H1 (cell line): ENCODE measurements at regions not wholly inside any gene's neighbourhood (a gene's known extent, or its start where the extent isn't known, plus 50 kb on each side); places are given as distances from the start of the nearest gene placed in this dataset.

Source experiments
- CTCF ChIA-PET: fragments of 300-600 bp; sonication (Branson Sonifier 250); formaldehyde crosslinking; loops from one replicate; lab custom pipeline; 2021; ENCODE audit not compliant: partially characterized antibody; lab: Charles Lee
- POLR2A ChIA-PET: fragments of 300-600 bp; sonication (Branson Sonifier 250); formaldehyde crosslinking; loops from one replicate; lab custom pipeline; 2021; ENCODE audit warnings: inconsistent platforms; ENCODE audit not compliant: partially characterized antibody; lab: Charles Lee
- DNase-seq, 2 experiments: peaks; one replicate each; pipeline versions ENCODE4 v3.0.0 to v3.0.0-alpha.2; 2010 to 2022; ENCODE audit warnings: low spot score in 2 of 2, low read depth in 1 of 2, mixed read lengths in 1 of 2
- FAIRE-seq: peaks from 2 replicates; lab custom pipeline; 2011; peaks lifted over from hg19 to GRCh38; lab: Jason Lieb, UNC
- H2AFZ ChIP-seq: 2 replicates; pipeline ENCODE4 v1.8.1; 2012; ENCODE audit warnings: low read length, inconsistent platforms
- H2AK5ac ChIP-seq: 2 replicates; pipeline ENCODE4 v1.6.1; 2013; ENCODE audit warnings: low read depth, low read length
- H2BK120ac ChIP-seq: replicated peaks from 2 replicates; pipeline ENCODE3; 2013; ENCODE audit warnings: low read depth, low read length, inconsistent platforms
- H2BK12ac ChIP-seq: 2 replicates; pipeline ENCODE4 v1.6.1; 2013; ENCODE audit warnings: low read depth, low read length
- H2BK15ac ChIP-seq: 2 replicates; pipeline ENCODE4 v1.6.1; 2013; ENCODE audit warnings: low read length
- H2BK20ac ChIP-seq: 2 replicates; pipeline ENCODE4 v1.6.1; 2013; ENCODE audit warnings: low read length
- H2BK5ac ChIP-seq: 2 replicates; pipeline ENCODE4 v1.6.1; 2013; ENCODE audit warnings: low read depth, low read length
- H3K14ac ChIP-seq: 2 replicates; pipeline ENCODE4 v1.6.1; 2013; ENCODE audit warnings: inconsistent platforms; ENCODE audit not compliant: insufficient read length
- H3K18ac ChIP-seq: 2 replicates; pipeline ENCODE4 v1.6.1; 2013; ENCODE audit warnings: low read length; ENCODE audit errors: extremely low read depth
- H3K23ac ChIP-seq: 2 replicates; pipeline ENCODE4 v1.6.1; 2013; ENCODE audit warnings: inconsistent platforms; ENCODE audit not compliant: insufficient read length
- H3K23me2 ChIP-seq: 2 replicates; pipeline ENCODE4 v1.6.1; 2013; ENCODE audit warnings: low read depth, low read length
- H3K27ac ChIP-seq: 2 replicates; pipeline ENCODE4 v1.6.1; 2011; ENCODE audit warnings: low read depth, low read length, inconsistent platforms
- H3K27me3 ChIP-seq, 4 experiments: replicated peaks in 1 of 4; 1 replicate in 1 of 4; 2 replicates in 3 of 4; pipeline versions ENCODE4 v1.6.1 to v1.8.1; 2011 to 2013; ENCODE audit warnings: low read length in 3 of 4, mild to moderate bottlenecking in 3 of 4, inconsistent platforms in 2 of 4, mixed read lengths in 2 of 4, moderate library complexity in 1 of 4; ENCODE audit not compliant: control insufficient read depth in 3 of 4, insufficient read depth in 3 of 4; ENCODE audit errors: extremely low read depth in 1 of 4
- H3K36me3 ChIP-seq, 4 experiments: 2 replicates each; pipeline versions ENCODE4 v1.6.1 to v1.8.1; 2011 to 2013; ENCODE audit warnings: mild to moderate bottlenecking in 4 of 4, low read length in 3 of 4, moderate library complexity in 2 of 4, control low read depth in 1 of 4, inconsistent platforms in 1 of 4; ENCODE audit not compliant: insufficient read depth in 4 of 4, control insufficient read depth in 2 of 4
- H3K4ac ChIP-seq: replicated peaks from 2 replicates; pipeline ENCODE3; 2013; ENCODE audit warnings: low read length, low read depth, mixed read lengths, inconsistent platforms; ENCODE audit not compliant: insufficient read length
- H3K4me1 ChIP-seq, 4 experiments: replicated peaks in 1 of 4; 1 replicate in 1 of 4; 2 replicates in 3 of 4; pipeline versions ENCODE4 v1.6.1 to v1.8.1; 2011 to 2013; ENCODE audit warnings: low read length in 3 of 4, inconsistent platforms in 2 of 4, mixed read lengths in 1 of 4; ENCODE audit not compliant: insufficient read depth in 4 of 4, control insufficient read depth in 3 of 4
- H3K4me2 ChIP-seq, 2 experiments: 2 replicates each; pipeline versions ENCODE4 v1.6.1 to v1.8.1; 2011 to 2013; ENCODE audit warnings: low read depth in 2 of 2, low read length in 2 of 2, control low read depth in 1 of 2, inconsistent platforms in 1 of 2, mild to moderate bottlenecking in 1 of 2; ENCODE audit not compliant: insufficient read depth in 1 of 2
- H3K4me3 ChIP-seq, 4 experiments: fragments of 200-600, 300-600 bp in 1 of 4; sonication (generic), shearing (Covaris generic), sonication (Bioruptor Twin) in 1 of 4; 2 replicates each; pipeline versions ENCODE4 v1.5.1 to v1.8.1; 2011 to 2016; ENCODE audit warnings: low read length in 4 of 4, low read depth in 3 of 4, control low read depth in 2 of 4, inconsistent platforms in 2 of 4, mild to moderate bottlenecking in 2 of 4, mixed read lengths in 1 of 4, moderate library complexity in 1 of 4; ENCODE audit not compliant: insufficient read depth in 2 of 4; ENCODE audit errors: extremely low read depth in 1 of 4
- H3K56ac ChIP-seq: replicated peaks from 2 replicates; pipeline ENCODE3; 2013; ENCODE audit warnings: low read depth, mild to moderate bottlenecking, mixed read lengths, low read length, inconsistent platforms; ENCODE audit not compliant: insufficient read length
- H3K79me1 ChIP-seq: 2 replicates; pipeline ENCODE4 v1.6.1; 2013; ENCODE audit warnings: low read depth, low read length, control low read depth
- H3K79me2 ChIP-seq, 2 experiments: 2 replicates each; pipeline versions ENCODE4 v1.6.1 to v1.8.1; 2012 to 2013; ENCODE audit warnings: low read length in 2 of 2, mild to moderate bottlenecking in 2 of 2, inconsistent platforms in 1 of 2; ENCODE audit not compliant: insufficient read depth in 2 of 2, control insufficient read depth in 1 of 2
- H3K9ac ChIP-seq, 4 experiments: replicated peaks in 1 of 4; 1 replicate in 1 of 4; 2 replicates in 3 of 4; pipeline versions ENCODE4 v1.6.1 to v1.8.1; 2011 to 2013; ENCODE audit warnings: low read depth in 3 of 4, low read length in 3 of 4, control low read depth in 2 of 4, mild to moderate bottlenecking in 2 of 4, moderate library complexity in 2 of 4, inconsistent platforms in 1 of 4; ENCODE audit errors: extremely low read depth in 1 of 4
- H3K9me3 ChIP-seq, 2 experiments: 2 replicates each; pipeline versions ENCODE4 v1.6.1 to v1.8.1; 2012 to 2013; ENCODE audit warnings: mild to moderate bottlenecking in 2 of 2, moderate library complexity in 2 of 2, control low read depth in 1 of 2, inconsistent platforms in 1 of 2, low read depth in 1 of 2, low read length in 1 of 2, mixed read lengths in 1 of 2; ENCODE audit not compliant: insufficient read depth in 2 of 2
- H4K20me1 ChIP-seq, 2 experiments: replicated peaks in 1 of 2; 2 replicates each; pipeline versions ENCODE3 to v1.8.1; 2011 to 2013; ENCODE audit warnings: inconsistent platforms in 2 of 2, low read length in 2 of 2, mild to moderate bottlenecking in 1 of 2; ENCODE audit not compliant: insufficient read depth in 2 of 2, control insufficient read depth in 1 of 2
- H4K5ac ChIP-seq: 2 replicates; pipeline ENCODE4 v1.6.1; 2013; ENCODE audit warnings: low read length, low read depth, mixed read lengths, inconsistent platforms; ENCODE audit not compliant: insufficient read length
- H4K8ac ChIP-seq: 2 replicates; pipeline ENCODE4 v1.8.0; 2013; ENCODE audit warnings: mild to moderate bottlenecking, moderate library complexity, low read length, inconsistent platforms; ENCODE audit not compliant: insufficient read depth; ENCODE audit errors: extremely low read depth
- H4K91ac ChIP-seq: replicated peaks from 2 replicates; pipeline ENCODE3; 2013; ENCODE audit warnings: low read length, mixed read lengths, inconsistent platforms; ENCODE audit not compliant: insufficient read length
- EZH2 ChIP-seq: fragments of 200-600 bp; sonication (generic); IDR thresholded peaks from 2 replicates; pipeline ENCODE4 v1.7.1; 2012; ENCODE audit warnings: low read depth, mild to moderate bottlenecking, moderate library complexity, low read length, inconsistent platforms; ENCODE audit not compliant: severe bottlenecking
- TEAD4 ChIP-seq: IDR thresholded peaks from 2 replicates; pipeline ENCODE4 v1.6.1; 2012; ENCODE audit warnings: low read depth, low read length, inconsistent platforms, mixed read lengths
- ZNF274 ChIP-seq: IDR thresholded peaks from 2 replicates; pipeline ENCODE4 v1.7.0; 2012; ENCODE audit warnings: low read length, borderline replicate concordance; ENCODE audit errors: extremely low read depth
- WGBS, 2 experiments: shearing (Covaris generic) in 1 of 2; methylation state at CpG; one replicate each; pipeline versions ENCODE4 v1.1.6 to v1.1.7; 2013 to 2015; ENCODE audit warnings: low lambda C conversion rate in 2 of 2, mixed read lengths in 2 of 2, inconsistent platforms in 1 of 2, low coverage in 1 of 2, missing lambda C conversion rate in 1 of 2; ENCODE audit not compliant: insufficient replicate concordance in 2 of 2, insufficient coverage in 1 of 2, insufficient read length in 1 of 2; ENCODE audit errors: extremely low coverage in 1 of 2, missing lambda C conversion rate in 1 of 2; 5-methylcytosine and 5-hydroxymethylcytosine counted together

GRCh38 chr2:31739161-31739560 lies 158.4 kb upstream of the SRD5A2 start:
- Histone ChIP-seq H3K9me3 (peaks cover 16 to 26% of the 10 kb centered on the region in 2 experiments; a peak in 3 of 4 replicates), H2BK20ac (no peak overlapping the region), H3K27ac (no peak overlapping the region), H2BK120ac (no peak overlapping the region), H4K5ac (no peak overlapping the region), H3K4me3 (no peak overlapping the region), H3K36me3 (no peaks in the 10 kb centered on the region), H3K14ac (no peak overlapping the region), H3K9ac (no peak overlapping the region), H3K79me2 (no peaks in the 10 kb centered on the region), H4K20me1 (no peaks in the 10 kb centered on the region), H3K27me3 (no peaks in the 10 kb centered on the region), H2AK5ac (no peak overlapping the region), H3K79me1 (no peaks in the 10 kb centered on the region), H4K8ac (no peak overlapping the region), H3K56ac (no peak overlapping the region), H3K18ac (no peak overlapping the region), H2BK5ac (no peak overlapping the region), H3K23ac (no peak overlapping the region), H3K4ac (no peak overlapping the region), H3K4me2 (no peak overlapping the region), H2BK15ac (no peak overlapping the region), H3K4me1 (no peaks in the 10 kb centered on the region), H3K23me2 (no peaks in the 10 kb centered on the region), H2AFZ (no peak overlapping the region), H4K91ac (no peak overlapping the region), H2BK12ac (no peak overlapping the region)
- no peak for DNase-seq
- FAIRE-seq: no peak
- TF ChIP-seq EZH2: no peak
- TF ChIP-seq ZNF274: no peak
- TF ChIP-seq TEAD4: no peak
- WGBS, 2 experiments: 84% methylated on average over 3 of the region's 3 CpGs; no CpG with 5 or more reads in 1 of the 2 experiments
- CTCF ChIA-PET: no interaction called here
- POLR2A ChIA-PET: no interaction called here
